GM18519 (cell line): ENCODE measurements at regions not wholly inside any gene's neighbourhood (a gene's known extent, or its start where the extent isn't known, plus 50 kb on each side); places are given as distances from the start of the nearest gene placed in this dataset.
"Not testable (repeated sequence)": the region's sequence is repeated elsewhere in the genome, so short reads cannot be mapped to it uniquely, and the experiment has no call there.

Experiments
- ATAC-seq: cut with Tn5 transposase; IDR thresholded peaks from one replicate; pipeline ENCODE4 v1.9.1; 2021; ENCODE audit warnings: mild to moderate bottlenecking, moderate library complexity; ENCODE audit not compliant: unreplicated experiment, low FRiP score

DNA sequence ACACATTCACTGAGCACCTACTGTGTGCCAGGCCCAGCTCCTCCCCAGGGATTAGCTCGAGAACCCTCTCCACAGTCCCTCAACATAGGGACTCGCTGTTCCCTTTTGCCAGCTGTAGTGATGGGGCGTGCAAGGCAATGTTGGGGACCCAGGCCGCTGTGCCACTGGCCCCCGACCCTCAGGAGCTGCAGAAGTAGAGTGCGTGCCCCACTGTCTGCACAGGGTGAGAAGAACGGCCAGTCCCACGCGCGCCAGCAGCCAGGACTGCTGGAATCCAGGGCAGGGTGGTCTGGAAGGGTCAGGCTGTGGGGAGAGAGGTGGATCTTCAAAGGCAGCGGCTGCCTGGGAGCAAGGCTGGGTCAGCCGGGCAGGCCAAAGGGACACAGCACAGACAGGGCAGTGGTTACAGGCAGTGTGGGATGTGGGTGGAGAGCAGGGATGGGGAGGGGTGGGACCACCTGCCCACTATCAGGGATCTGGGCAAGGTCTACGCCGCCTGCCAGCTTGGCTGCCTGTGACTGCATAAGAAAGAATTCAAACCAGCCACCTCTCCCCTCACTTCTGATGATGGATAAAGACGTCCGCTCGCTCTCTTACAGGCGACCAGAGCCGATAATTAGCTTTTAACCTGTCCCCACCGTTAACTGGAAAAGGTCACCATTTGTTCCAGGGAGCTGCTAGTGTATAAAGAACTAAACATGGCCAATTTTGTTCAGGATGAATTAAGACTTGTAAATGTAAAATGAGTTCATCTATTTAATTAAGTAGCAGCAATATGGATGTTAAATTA is 86.7 kb upstream of the GSE1 start:
- ATAC-seq, result no peak

DNA sequence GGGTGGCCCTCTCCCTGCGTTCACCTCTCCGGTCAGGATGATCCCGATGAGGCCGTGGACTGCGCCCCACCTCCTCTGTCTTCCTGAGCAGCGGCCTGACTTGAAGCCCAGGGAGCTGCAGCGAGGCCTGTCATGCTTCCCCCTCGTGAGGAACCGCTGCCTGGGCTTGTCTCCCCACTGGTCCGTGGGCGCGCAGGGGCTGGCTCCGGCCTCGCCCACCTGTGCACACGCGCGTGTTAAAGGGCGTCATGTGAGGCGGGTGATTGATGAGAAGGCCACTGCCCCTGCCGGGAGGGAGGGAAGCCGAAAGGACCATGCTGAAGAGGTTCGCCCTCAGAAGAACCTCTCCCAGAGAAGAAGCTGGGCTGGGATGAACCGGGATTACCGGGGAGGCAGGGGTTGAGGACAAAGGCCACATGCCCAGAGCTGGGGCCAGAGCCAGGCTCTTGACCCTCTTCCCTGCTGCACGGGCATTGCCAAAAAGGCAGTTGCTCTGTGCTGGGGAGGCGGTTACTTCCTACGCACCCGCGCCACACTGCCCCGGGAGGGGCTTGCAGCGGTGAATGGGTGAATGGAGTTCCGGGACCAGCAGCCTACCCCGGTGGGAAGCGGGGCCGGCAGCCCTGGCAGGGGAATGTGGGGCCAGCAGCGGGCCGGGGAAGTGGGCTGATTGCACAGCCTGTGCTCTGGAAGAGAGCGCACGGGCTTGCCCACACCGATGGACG is 85.9 kb upstream of the GSE1 start:
- no peak for ATAC-seq

DNA sequence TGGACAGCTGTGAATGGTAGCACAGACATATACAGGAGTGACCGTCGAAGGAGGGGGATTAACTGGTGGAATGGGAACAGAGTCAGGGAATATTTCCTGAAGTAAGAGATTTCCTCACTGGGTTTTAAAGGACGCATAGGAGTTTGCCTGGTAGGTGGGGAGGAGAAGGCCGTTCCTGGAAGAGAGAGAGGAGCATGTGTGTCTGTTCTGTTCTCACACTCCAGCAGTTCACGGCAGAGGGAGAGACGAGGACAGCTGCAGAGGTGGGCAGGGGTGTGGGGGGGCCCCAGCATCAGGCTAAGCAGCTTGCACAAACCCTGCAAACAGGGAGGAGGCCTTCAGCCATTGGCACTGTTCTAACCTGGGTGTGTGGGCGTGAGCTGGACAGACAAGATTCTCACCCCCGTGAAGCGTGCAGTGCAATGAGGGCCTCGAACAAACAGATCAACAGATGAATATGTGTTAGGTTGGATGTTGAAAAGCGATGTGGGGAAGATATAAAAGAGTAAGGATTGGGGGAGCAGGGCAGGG is 85.3 kb upstream of the GSE1 start:
- no peak for ATAC-seq

DNA sequence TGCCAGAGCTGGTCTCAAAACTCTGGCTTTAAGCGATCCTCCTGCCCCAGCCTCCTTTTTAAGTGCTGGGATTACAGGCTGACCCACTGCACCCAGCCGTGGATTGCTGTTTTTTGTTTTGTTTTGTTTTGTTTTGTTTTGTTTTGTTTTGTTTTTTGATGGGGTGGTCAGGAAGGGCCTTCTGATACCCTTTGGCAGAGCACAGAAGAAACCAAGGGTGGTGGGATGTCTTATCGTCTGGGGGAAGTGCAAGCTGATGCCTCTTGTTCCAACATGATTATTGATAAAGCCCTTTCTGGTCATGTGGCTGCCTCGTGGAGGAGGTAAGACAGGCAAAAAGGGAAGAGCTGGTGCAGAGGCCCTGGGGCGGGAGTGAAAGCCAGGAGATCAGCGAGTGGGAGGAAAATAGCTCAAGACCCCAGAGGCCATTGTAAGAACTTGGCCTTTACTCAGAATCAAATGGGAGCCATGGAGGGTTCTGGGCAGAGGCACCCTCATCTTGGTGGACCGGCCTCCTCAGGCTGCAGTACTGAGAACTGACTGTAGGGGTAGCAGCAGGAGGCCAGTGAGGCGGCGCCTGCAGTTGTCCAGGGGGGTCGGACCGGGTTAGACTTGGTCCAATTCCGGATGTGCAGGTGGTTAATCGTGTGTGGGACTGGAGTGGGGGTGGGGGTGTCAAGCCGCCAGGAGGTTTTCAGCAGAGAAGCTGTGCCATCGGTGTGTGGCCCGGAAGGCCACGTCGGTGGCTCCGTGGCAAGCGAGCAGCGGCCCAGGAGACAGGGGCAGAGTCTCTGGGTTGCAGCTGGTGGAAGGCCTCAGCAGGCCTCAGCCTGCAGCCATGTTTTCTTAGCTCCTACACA is 84.4 kb upstream of the GSE1 start:
- no peak for ATAC-seq

DNA sequence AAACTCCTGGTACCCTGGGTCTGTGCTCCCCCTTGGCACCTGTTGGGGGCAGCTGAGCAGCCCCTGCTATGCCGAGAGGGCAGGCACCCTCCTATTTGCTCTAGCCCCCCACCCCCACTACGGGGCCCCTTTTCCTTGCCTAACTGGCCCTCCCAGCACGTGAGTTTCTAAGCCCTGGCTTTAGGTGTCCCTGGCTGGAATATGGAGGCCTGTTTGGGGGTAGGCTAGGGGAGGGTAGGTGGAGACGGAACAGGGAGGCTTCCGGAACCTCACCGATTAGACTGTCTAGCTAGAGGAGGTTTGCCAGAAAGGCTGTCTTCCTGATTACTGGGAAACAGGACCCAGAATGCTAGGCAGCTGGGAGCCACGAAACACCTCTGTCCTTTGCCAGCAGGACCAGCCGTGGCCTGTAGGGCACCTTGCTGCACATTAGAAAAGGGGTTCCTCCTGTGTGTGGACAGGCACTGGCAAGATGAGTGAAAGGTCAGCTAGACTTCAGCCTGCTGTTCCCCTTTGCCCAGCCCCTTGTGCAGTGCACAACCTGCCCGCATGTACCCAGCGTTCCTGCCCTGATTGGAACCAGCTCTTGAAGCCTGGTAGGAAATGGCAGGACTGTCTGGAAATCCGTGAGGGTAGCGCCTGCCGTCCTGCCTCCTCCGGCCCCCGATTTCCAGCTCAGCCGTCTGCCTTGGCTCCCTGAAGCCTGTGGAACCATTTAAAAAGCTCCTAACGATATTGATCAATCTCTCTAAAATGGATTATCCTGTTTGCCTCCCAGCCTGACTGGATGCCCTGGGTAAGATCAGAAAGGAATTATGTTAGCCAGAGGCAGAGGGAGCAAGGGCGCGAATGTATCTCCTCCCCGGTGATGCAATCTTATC is 83.4 kb upstream of the GSE1 start:
- no peak for ATAC-seq

DNA sequence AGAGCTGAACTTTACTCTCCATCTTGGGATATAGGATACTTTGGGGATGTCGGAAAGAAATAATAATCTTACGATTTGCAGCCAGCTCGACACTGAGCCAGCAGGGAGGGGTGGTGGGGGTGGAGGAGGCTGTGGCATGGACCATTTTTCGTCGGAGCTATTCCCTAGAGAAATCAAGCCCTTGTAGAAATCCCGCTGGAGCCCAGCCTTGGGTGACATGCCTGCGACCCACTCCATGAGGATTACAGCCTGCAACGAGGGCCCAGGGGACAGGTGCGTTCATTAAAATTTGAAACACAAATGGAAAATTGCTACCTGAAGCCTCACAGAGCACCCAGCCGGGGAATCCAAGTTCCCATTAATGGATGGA is 82.8 kb upstream of the GSE1 start:
- no peak for ATAC-seq

DNA sequence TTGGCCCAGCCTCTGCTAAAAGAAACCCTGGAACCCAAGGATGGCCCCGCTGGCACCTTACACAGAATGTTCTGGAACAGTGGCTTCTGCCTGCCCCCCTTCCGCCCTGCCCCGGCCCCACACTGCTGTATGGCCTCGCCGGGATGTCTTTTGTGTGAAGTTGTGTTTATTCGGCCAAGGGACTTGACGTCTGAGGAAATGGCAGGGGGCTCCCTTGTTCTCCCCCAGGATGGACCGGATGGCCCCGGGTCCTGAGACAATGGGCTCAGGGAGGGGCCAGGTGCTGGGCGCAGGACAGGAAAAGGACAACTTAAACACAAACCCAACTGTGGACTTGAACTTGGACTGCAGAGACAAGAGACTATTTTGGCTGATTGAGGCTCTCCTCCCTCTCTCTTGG is 81.6 kb upstream of the GSE1 start:
- no peak for ATAC-seq

DNA sequence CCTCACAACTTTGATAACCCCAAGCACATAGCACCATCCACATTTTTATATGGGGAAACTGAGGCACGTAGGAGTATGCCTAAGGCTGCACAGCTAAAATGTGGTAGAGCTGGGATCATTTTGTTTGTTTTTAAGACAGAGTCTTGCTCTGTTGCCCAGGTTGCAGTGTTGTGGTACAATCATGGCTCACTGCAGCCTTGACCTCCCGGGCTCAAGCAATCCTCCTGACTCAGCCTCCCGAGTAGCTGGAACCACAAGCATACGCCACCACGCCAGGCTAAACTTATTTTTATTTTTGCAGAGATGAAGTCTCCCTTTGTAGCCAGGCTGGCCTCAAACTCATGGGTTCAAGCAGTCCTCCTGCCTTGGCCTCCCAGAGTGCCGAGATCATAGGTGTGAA is 81.0 kb upstream of the GSE1 start:
- ATAC-seq, result no peak

DNA sequence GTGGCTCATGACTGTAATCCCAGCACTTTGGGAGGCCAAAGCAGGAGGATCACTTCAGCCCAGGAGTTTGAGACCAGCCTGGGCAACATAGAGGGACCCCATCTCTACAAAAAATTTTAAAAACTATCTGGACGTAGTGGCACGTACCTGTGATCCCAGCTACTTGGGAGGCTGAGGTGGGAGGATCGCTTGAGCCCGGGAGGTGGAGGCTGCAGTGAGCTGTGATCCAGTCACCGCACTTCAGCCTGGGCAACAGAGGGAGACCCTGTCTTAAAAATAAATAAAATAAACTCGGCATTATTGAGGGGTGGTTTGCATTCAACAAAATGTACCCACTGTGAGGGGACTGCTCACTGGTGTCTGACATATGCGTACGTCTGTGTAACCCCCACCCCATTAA is 79.5 kb upstream of the GSE1 start:
- not testable (repeated sequence) for ATAC-seq

DNA sequence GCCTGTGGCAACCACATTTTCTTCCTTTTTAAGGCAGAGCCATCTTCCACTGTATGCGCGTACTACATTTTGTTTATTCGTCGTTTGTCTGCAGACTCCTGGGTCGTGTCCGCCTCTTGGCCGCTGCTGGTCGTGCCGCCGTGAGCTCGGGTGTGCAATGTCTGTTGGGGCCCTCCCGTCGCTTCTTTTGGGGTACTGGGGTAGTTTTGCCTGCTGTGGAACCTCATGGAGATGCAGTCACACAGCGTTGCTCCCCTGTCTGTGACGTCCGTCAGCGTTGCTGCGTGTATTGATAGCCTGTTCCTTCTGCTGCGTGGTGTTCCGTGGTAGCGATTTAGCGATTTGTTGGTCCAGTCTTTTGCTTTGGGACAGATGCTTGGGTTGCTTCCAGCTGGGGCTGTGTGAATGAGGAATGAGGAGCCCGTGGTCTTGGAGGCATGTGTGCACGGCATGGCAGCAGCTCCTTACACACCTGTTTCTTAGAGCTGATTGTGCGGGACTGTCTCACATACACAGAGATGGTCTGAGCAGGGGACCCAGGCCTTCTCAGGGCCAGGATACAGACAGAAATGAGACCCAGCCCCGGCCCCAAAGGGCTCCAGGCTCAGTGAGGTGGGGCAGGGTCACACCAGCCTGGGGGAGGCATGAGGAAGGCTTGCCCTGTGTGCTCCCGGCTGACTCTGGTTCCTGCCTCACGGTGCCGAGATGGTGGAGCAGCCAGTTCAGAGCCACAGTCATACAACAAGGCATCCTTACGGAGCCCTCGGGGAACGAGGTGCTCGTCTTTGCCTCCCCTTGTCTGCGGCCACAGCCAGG is 78.4 kb upstream of the GSE1 start:
- ATAC-seq, result no peak

DNA sequence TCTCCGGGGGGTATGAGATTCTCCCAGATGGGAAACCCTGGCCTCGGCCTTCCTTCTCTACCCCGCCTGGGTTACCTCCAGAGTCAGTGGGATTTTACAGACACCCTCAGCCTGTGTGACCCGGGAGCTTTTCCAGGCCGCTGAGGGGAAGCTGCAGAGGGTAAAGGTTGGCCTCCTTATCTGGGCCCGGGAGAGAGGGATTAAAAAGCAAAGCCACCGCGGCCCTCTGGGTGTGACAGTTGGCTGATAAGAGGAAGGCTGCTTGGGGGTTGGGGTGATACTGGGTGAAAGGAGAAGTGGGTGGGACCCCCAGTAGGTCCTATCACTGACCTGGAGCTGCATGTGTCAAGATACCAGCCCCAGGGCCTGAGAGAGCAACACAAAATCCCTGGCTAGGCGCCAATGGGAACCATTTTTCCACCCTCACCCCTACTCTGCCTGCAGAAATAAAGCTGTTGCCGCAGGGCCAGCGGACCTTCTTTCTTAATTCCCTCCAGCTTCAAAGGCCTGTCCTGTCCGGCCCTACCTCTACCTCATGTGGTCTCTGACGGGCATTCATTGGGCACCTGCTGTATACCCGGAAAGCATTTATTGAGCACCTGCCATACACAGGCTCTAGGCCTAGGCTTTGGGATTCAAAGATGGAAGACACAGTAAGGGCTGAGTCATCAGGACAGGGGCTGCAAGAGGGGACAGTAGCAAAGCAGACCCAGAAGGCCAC is 77.6 kb upstream of the GSE1 start:
- ATAC-seq, result no peak

DNA sequence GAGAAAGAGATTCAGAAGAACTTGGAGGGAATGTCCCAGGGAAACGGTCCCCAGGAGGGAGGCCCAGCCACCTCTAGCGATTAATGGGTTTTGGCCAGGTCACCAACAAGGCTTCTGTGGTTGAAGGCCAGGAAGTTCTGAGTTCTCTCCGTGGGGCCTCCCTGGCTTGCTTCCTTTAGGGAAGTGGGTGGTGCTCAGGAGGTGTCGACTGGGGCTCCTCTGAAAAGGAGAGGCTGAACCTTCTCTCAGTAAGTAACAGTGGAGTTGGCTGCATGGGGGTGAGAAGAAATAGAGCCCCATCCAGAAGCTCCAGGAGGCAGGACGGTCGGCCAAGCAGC is 77.1 kb upstream of the GSE1 start:
- ATAC-seq, result no peak

DNA sequence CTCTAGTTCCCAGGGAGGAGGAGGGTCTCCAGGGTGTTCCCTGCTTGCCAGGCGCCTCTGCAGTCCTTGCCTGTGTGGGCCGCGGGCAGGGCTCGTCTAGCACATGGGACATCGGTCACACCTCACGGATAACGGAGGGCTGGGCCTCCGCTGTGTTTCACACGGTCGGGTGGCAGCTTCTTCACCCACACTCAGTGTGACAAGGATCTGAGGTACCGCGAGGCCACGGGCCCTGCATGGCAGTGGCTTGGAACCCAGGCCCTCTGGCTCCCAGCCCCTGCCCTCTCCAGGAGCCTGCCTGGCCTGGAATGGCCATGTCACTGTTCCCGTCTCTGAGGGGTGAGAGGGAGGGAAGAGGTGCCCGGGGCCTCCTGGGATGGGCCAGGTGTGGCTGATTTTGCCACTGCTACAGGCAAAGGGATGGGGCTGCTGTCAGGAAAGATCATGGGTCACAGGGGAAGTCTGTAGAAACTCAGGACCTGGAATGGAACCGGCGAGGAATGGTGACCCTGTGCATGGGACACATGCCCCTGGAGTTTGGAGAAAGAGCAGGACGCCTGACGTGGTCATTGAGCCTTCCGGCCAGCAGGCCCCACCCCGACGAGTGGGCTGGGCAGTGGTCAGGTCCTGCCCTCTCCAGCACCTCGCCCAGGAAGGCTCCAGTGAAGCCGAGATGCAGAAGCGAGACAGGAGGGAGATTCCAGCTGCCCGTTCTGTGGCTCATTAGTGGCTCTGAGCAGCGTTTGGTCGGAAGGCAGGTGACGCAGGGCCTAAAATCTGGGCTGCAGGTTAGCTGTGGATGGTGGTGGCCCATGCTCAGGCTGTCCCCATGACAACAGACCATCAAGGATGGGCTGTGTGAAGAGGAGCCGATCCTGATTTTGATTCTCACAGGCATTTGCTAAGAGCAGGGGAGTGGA is 76.5 kb upstream of the GSE1 start:
- no peak for ATAC-seq

DNA sequence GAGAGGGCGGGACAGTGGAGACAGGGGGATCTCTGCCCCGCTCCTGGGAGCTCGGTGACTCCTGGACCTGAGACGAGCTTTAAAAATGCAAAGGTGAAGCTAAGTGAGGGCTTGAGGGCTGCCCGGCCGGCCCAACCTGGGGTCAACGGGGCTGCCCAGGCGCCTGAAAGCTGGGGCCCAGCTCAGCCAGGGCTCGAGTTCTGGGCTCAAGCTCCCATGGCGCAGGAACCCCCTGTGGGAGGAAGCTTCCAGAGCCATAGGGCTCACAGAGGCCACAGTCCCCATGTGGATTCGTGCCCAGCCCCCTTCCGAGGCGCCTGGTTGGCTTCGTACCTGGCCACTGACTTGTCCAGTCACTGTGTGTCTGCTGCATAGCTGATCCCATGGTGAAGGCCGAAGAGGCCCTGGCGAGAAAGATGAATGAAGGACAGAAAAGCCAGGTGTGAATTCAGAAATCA is 75.8 kb upstream of the GSE1 start:
- ATAC-seq, result no peak

DNA sequence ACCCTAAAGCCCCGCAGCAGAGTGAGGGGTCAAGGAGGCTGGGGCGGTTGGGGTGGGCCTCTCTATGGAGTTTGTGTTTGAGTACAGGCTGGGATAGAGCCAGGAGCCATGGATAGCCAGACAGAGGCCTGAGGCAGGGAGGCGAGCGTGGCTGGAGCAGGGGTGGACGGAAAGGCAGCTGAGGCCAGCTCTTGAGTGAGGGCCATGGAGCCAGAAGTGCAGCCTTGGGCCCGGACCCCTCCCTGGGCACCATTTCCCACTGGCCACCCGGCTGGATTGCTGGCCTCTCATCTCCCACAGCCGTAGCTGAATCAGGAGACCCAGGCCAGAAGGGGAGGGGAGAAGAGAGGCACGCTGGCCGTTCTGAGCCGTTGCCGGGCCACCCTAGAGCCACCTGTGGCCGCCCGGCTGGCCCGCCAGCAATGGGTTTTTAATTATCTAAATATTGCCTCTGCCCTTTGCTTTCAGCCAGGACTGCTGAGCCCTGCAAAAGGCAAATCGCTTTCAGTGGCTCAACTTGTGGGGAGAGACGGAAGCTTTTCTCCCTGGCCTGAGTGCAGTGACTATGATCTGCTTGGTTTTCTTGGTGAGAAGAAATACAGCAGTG is 75.2 kb upstream of the GSE1 start:
- no peak for ATAC-seq

DNA sequence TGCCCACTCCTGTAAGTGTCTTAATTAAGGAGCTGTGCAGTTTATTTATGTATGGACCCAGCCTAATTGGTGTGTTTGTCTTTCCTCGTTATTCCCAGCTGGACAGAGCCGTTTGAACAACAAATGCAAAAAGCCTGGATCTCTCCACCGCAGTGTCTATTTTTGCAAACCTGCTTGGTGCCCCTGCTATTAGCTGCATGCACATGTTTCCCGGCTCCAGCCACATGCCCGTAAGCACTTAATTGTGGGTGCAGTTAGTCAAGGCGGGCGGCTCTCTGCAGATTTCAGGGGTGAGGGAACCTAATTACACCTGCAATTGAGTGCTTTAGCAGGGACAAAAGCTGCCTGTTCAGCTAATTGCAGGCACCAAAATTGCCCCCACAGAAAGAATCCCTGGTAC is 74.0 kb upstream of the GSE1 start:
- ATAC-seq, result no peak

DNA sequence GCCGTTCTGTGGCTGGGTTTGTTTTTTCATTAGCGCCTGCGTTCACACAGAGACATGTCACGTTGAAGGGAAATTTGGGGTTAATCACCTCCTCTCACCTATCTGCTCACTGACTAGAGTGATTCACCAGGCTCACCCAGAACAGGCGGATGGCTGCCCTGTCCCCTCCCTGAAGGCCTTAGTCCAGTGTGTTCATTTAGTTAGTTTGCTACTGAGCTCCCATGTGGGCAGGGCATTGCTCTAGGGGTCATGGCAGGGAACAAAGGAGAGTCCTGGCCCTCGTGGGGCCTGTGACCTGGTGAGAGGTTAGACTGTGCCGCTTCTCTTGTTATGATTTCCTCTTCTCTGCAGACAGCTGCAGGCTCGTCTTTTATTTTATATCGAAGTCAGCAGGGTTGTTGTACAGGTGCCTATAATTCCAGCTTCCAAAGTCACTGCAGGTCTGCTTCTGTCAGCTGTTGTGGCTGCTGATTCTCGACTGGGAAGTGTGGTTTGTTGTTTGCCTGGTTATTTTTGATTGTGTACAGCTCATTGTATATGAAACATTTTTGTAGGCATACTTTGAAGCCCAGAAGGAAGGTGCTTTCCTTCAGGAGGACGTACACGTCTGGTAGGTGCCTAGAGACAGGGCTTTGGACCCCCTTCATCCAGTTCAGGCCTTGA is 73.4 kb upstream of the GSE1 start:
- no peak for ATAC-seq
